Lower leg skin (tissue), 4 donors: ENCODE measurements at regions not wholly inside any gene's neighbourhood (a gene's known extent, or its start where the extent isn't known, plus 50 kb on each side); places are given as distances from the start of the nearest gene placed in this dataset.

ENCODE experiments used
- DNase-seq, 2 donors: peaks; one replicate each; pipeline ENCODE4 v3.0.0-alpha.2; 2019; ENCODE audit warnings: low spot score in 2 of 2
- H3K4me3 ChIP-seq: fragments of 200-600 bp; sonication (generic); 2 replicates; pipeline ENCODE4 v1.5.1; 2017; ENCODE audit warnings: mild to moderate bottlenecking, low read depth; ENCODE audit not compliant: poor library complexity, severe bottlenecking
- POLR2A ChIP-seq, 2 donors: fragments of 450-650 bp; IDR thresholded peaks; one replicate each; pipeline ENCODE4 v1.6.1; 2016 to 2017; ENCODE audit warnings: antibody characterized with exemption in 2 of 2, mild to moderate bottlenecking in 1 of 2, moderate library complexity in 1 of 2
- WGBS, 2 donors: methylation state at CpG; one replicate each; pipeline ENCODE4 v1.1.5; 2018; 5-methylcytosine and 5-hydroxymethylcytosine counted together
- intact Hi-C: fragments of 100-400 bp; cut with DNase I; formaldehyde crosslinking; loops from one replicate; pipeline ENCODE4 v1.15.0; 2023; ENCODE audit warnings: low total_unique reads
- TF ChIP-seq, protein P1 (sequence below), 3 donors: fragments of 450-650 bp; IDR thresholded peaks; one replicate each; pipeline ENCODE4 v1.5.1; 2016; ENCODE audit warnings: antibody characterized with exemption in 3 of 3, mild to moderate bottlenecking in 3 of 3, moderate library complexity in 2 of 3

DNA sequence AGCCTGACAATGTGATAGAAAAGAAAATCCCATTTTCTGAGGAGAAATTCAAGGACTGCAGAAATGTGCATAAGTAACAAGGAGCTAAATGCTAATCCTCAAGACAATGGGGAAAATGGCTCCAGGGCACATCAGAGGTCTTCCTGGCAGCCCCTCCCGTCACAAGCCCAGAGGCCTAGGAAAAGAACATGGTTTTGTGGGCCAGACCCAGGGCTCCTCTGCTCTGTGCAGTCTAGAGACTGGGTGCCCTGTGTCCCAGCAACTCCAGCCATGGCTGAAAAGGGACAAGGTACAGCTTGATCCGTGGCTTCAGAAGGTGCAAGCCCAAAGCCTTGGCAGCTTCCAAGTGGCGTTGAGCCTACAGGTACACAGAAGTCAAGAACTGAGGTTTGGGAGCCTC is 176.8 kb upstream of the SUCLG2 start:
- WGBS, 2 donors: 82 to 84% methylated on average over 3 of the region's 3 CpGs
- TF ChIP-seq POLR2A (IDR thresholded peaks at IDR 0.05): no peak
- TF ChIP-seq, protein P1, sequence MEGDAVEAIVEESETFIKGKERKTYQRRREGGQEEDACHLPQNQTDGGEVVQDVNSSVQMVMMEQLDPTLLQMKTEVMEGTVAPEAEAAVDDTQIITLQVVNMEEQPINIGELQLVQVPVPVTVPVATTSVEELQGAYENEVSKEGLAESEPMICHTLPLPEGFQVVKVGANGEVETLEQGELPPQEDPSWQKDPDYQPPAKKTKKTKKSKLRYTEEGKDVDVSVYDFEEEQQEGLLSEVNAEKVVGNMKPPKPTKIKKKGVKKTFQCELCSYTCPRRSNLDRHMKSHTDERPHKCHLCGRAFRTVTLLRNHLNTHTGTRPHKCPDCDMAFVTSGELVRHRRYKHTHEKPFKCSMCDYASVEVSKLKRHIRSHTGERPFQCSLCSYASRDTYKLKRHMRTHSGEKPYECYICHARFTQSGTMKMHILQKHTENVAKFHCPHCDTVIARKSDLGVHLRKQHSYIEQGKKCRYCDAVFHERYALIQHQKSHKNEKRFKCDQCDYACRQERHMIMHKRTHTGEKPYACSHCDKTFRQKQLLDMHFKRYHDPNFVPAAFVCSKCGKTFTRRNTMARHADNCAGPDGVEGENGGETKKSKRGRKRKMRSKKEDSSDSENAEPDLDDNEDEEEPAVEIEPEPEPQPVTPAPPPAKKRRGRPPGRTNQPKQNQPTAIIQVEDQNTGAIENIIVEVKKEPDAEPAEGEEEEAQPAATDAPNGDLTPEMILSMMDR (IDR thresholded peaks at IDR 0.05): no peak
- no peak overlapping the region for H3K4me3 ChIP-seq
- intact Hi-C loops: no loop called here
- no peak for DNase-seq

DNA sequence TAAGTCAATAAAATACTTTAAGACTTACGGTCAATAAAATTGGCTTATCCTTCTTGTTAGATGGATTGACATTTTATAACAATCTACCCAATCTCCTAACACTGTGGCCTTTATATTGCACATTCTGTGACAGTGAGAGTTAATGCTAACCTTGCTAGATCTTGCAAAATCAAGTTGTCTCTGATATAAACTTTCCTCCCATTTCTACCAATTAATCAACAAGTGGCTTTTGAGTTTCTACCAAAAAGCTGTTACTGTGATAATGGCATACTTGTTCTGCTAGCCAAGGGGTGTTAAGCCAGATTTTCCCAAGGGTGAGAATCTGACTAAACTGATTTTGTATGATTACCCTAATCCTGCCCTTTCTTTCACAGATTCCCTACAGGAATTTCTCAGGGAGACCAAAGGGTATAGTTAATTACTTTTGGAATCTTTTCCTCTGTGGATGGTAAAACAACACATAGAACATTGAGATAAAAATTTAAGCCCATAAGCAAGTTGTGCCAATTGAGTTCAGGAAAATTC is 174.1 kb upstream of the SUCLG2 start:
- H3K4me3 ChIP-seq: no peak overlapping the region
- intact Hi-C loops: no loop called here
- TF ChIP-seq, protein P1 (IDR thresholded peaks at IDR 0.05): no peak
- no peak for TF ChIP-seq POLR2A (IDR thresholded peaks at IDR 0.05)
- DNase-seq: no peak
- 88 to 89% methylated on average over 1 of the region's 1 CpG for WGBS, 2 donors

DNA sequence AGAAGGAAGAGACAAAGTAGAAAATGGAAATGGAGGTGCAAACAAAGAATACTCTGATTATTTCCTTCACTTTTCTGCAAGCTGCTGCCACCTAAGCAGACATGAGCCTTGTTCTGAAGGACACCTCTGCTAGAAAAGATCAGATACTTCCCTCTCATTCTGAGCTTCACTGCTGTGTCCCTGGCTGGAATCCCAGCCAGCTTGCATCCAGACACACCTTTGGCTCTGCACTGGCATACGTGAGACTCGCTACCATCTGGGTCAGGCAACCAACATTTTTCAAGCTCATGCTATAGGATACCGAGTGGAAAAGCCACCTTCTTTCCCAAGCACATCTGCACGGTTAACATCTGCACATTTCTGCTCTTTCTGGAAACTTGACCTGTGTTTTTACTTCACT is 166.7 kb upstream of the SUCLG2 start:
- TF ChIP-seq, protein P1 (IDR thresholded peaks at IDR 0.05): no peak
- TF ChIP-seq POLR2A (IDR thresholded peaks at IDR 0.05): no peak
- H3K4me3 ChIP-seq: no peak overlapping the region
- no peak for DNase-seq
- WGBS, 2 donors: 49 to 57% methylated on average over 4 of the region's 4 CpGs
- intact Hi-C loops: no loop called here

DNA sequence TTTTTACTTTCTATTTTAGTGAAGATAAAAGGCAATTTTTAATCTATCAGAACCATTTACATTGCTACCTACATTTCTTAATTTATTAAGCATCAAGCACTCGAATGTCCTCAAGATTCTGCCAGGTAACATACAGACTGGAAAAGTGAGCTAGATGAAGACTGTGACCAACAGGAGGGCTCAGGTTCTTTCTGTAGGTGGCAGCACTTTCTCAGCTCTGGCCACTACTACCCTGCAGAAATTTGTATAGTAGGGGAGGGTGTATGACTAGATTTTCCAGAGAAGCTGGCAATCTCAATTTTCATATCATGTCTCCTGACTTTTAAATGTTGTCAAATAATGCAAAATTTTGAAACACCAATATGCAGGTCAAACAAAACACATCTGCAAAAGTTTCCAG is 165.0 kb upstream of the SUCLG2 start:
- intact Hi-C loops: no loop called here
- TF ChIP-seq, protein P1 (IDR thresholded peaks at IDR 0.05): no peak
- TF ChIP-seq POLR2A (IDR thresholded peaks at IDR 0.05): no peak
- DNase-seq: no peak
- 50 to 54% methylated on average over 1 of the region's 1 CpG for WGBS, 2 donors
- H3K4me3 ChIP-seq: no peak overlapping the region

DNA sequence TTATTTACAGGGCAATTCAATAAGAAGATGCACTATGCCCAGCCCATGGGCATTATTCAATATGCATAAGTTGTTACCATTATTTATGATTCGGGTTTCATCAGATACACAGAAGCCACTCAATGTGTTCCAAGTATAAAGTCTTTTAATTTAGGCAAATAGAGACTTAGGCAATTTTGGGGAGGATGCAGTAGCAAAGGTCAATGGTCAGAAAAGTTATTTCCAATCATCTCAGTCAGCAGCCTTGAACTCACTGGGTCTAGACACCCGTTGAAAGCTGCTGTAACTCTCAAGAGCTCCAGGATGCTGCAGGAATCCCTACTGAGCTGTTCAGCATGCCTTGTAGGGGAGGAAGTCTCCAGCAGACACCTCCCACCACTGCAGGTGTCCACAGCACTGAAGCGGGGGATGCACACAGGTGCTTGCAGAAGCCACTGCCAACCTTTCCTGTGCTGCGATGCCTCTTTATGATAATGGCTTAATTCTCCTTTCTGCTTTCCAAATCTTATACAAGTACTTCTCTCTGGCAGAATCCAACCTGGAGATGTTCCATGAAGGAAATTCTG is 155.0 kb upstream of the SUCLG2 start:
- H3K4me3 ChIP-seq: no peak overlapping the region
- intact Hi-C loops: no loop called here
- WGBS, 2 donors: 73 to 75% methylated on average over 4 of the region's 4 CpGs
- TF ChIP-seq POLR2A (IDR thresholded peaks at IDR 0.05): no peak
- TF ChIP-seq, protein P1 (IDR thresholded peaks at IDR 0.05): no peak
- DNase-seq: no peak

DNA sequence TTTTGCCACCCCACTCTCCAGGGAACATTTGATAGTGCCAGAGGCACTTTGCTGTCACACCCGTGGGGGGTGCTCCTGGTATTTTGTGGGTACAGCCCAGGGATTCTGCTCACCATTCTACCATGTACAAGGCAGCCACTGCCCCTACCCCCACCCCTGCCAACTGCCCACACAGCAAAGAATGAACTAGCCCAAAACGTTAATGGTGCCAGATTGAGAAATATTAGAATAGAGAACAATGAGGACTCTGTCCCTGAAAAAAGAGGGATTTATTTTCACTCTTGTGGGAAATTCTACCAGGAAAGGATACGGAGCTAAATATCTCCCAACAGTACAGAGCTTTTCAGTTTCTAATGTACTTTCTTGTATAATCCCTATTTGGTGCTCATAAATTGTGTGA is 154.5 kb upstream of the SUCLG2 start:
- intact Hi-C loops: no loop called here
- WGBS, 2 donors: 62 to 63% methylated on average over 3 of the region's 3 CpGs
- DNase-seq: no peak
- TF ChIP-seq, protein P1 (IDR thresholded peaks at IDR 0.05): no peak
- TF ChIP-seq POLR2A (IDR thresholded peaks at IDR 0.05): no peak
- H3K4me3 ChIP-seq: no peak overlapping the region
